NCI-H1105 (cell line): ENCODE measurements at regions not wholly inside any gene's neighbourhood (a gene's known extent, or its start where the extent isn't known, plus 50 kb on each side); places are given as distances from the start of the nearest gene placed in this dataset.

Experiments used
- DNase-seq: peaks from one replicate; lab custom pipeline; 2025; lab: John Stamatoyannopoulos, UW

- DNase-seq = no peak
These were observed 1014.6 kb downstream of the GRIK2 start for GRCh38 chr6:102407886-102408741.

GRCh38 chr6:102405860-102406259, 1012.4 kb downstream of the GRIK2 start:
- no peak for DNase-seq

- DNase-seq = no peak
These were observed 1009.3 kb downstream of the GRIK2 start for GRCh38 chr6:102402635-102403329.

- DNase-seq = no peak
These were observed 1005.4 kb downstream of the GRIK2 start for GRCh38 chr6:102398788-102399390.

GRCh38 chr6:102390541-102390940, 997.0 kb downstream of the GRIK2 start:
- no peak for DNase-seq

GRCh38 chr6:102389994-102390393, 996.5 kb downstream of the GRIK2 start:
- DNase-seq = no peak

GRCh38 chr6:102387326-102388033, 994.0 kb downstream of the GRIK2 start:
- no peak for DNase-seq

GRCh38 chr6:102381203-102381602, 987.7 kb downstream of the GRIK2 start:
- no peak for DNase-seq

GRCh38 chr6:102356170-102356569, 962.7 kb downstream of the GRIK2 start:
- DNase-seq = no peak

- DNase-seq = no peak
These were observed 962.1 kb downstream of the GRIK2 start for GRCh38 chr6:102355578-102355977.

- no peak for DNase-seq
These were observed 959.0 kb downstream of the GRIK2 start for GRCh38 chr6:102352552-102352951.

- DNase-seq = no peak
These were observed 951.3 kb downstream of the GRIK2 start for GRCh38 chr6:102344769-102345168.

- DNase-seq = no peak
These were observed 946.8 kb downstream of the GRIK2 start for GRCh38 chr6:102340311-102340710.

GRCh38 chr6:102333736-102334135, 940.2 kb downstream of the GRIK2 start:
- DNase-seq = no peak

- DNase-seq = no peak
These were observed 934.3 kb downstream of the GRIK2 start for GRCh38 chr6:102327697-102328225.

- DNase-seq = no peak
These were observed 920.2 kb downstream of the GRIK2 start for GRCh38 chr6:102313699-102314098.

- DNase-seq = no peak
These were observed 916.2 kb downstream of the GRIK2 start for GRCh38 chr6:102309700-102310099.

- no peak for DNase-seq
These were observed 906.8 kb downstream of the GRIK2 start for GRCh38 chr6:102300350-102300749.

GRCh38 chr6:102298051-102298450, 904.5 kb downstream of the GRIK2 start:
- DNase-seq = no peak
